MM.1S (cell line): ENCODE measurements at regions not wholly inside any gene's neighbourhood (a gene's known extent, or its start where the extent isn't known, plus 50 kb on each side); places are given as distances from the start of the nearest gene placed in this dataset.

Source experiments
- DNase-seq: peaks from one replicate; pipeline ENCODE4 v3.0.0-alpha.2; 2015
- H2AFZ ChIP-seq: fragments of 300-600 bp; sonication (generic); 2 replicates; pipeline ENCODE4 v1.6.0; 2016; ENCODE audit warnings: antibody characterized with exemption, low read length
- H3F3A ChIP-seq: fragments of 300-600 bp; sonication (generic); 2 replicates; pipeline ENCODE4 v1.6.1; 2016; ENCODE audit warnings: mild to moderate bottlenecking, antibody characterized with exemption, low read length, moderate library complexity, mixed read lengths; ENCODE audit not compliant: insufficient read depth
- H3K27ac ChIP-seq: fragments of 300-600 bp; sonication (generic); 2 replicates; pipeline ENCODE4 v1.5.1; 2016; ENCODE audit warnings: mild to moderate bottlenecking, low read length
- H3K27me3 ChIP-seq: fragments of 300-600 bp; sonication (generic); replicated peaks from 2 replicates; pipeline ENCODE4 v1.6.0; 2016; ENCODE audit warnings: low read length; ENCODE audit not compliant: insufficient read depth
- H3K36me3 ChIP-seq: fragments of 300-600 bp; sonication (generic); replicated peaks from 2 replicates; pipeline ENCODE4 v1.6.1; 2016; ENCODE audit warnings: mild to moderate bottlenecking, low read length, mixed read lengths; ENCODE audit not compliant: insufficient read depth
- H3K4me1 ChIP-seq: fragments of 300-600 bp; sonication (generic); 2 replicates; pipeline ENCODE4 v1.6.1; 2016; ENCODE audit warnings: low read length, mixed read lengths
- H3K4me2 ChIP-seq: fragments of 300-600 bp; sonication (generic); 2 replicates; pipeline ENCODE4 v1.6.0; 2016; ENCODE audit warnings: low read depth, low read length
- H3K4me3 ChIP-seq: fragments of 300-600 bp; sonication (generic); 2 replicates; pipeline ENCODE4 v1.5.1; 2016; ENCODE audit warnings: low read length, mixed read lengths
- H3K79me2 ChIP-seq: fragments of 300-600 bp; sonication (generic); 2 replicates; pipeline ENCODE4 v1.6.1; 2016; ENCODE audit warnings: mixed run types, low read length, mixed read lengths
- H3K9ac ChIP-seq: fragments of 300-600 bp; sonication (generic); 2 replicates; pipeline ENCODE4 v1.6.1; 2016; ENCODE audit warnings: low read length, mixed read lengths
- H3K9me2 ChIP-seq: fragments of 300-600 bp; sonication (generic); replicated peaks from 2 replicates; pipeline ENCODE4 v1.6.1; 2016; ENCODE audit warnings: mild to moderate bottlenecking, low read length, mixed read lengths; ENCODE audit not compliant: insufficient read depth
- H3K9me3 ChIP-seq: fragments of 300-600 bp; sonication (generic); replicated peaks from 2 replicates; pipeline ENCODE4 v1.6.1; 2016; ENCODE audit warnings: mild to moderate bottlenecking, low read length, mixed read lengths; ENCODE audit not compliant: insufficient read depth
- H4K20me1 ChIP-seq: fragments of 300-600 bp; sonication (generic); 2 replicates; pipeline ENCODE4 v1.6.1; 2016; ENCODE audit warnings: mild to moderate bottlenecking, low read length, moderate library complexity, mixed read lengths; ENCODE audit not compliant: insufficient read depth
- CTCF ChIP-seq: fragments of 300-600 bp; sonication (generic); IDR thresholded peaks from 2 replicates; pipeline ENCODE4 v1.5.1; 2016; ENCODE audit warnings: antibody characterized with exemption, low read length, mixed read lengths
- EZH2 ChIP-seq: fragments of 300-600 bp; sonication (generic); optimal IDR thresholded peaks from 2 replicates; pipeline ENCODE3; 2017; ENCODE audit warnings: low read depth, mild to moderate bottlenecking, antibody characterized with exemption, low read length, mixed read lengths
- EZH2phosphoT487 ChIP-seq: fragments of 300-600 bp; sonication (generic); IDR thresholded peaks from 2 replicates; pipeline ENCODE4 v1.6.1; 2018; ENCODE audit warnings: antibody characterized with exemption, low read length

GRCh38 chr1:221039616-221040015 lies 160.4 kb downstream of the HLX start:
- Histone ChIP-seq H3K9ac (no peak overlapping the region), H3K4me2 (no peak overlapping the region), H3K4me1 (no peaks in the 10 kb centered on the region), H3K4me3 (no peak overlapping the region), H3K36me3 (no peaks in the 10 kb centered on the region), H2AFZ (no peak overlapping the region), H3K9me2 (no peaks in the 10 kb centered on the region), H3K27me3 (no peaks in the 10 kb centered on the region), H3K79me2 (no peaks in the 10 kb centered on the region), H3K27ac (no peak overlapping the region), H3F3A (no peaks in the 10 kb centered on the region), H4K20me1 (no peaks in the 10 kb centered on the region), H3K9me3 (no peaks in the 10 kb centered on the region)
- no peak for TF ChIP-seq EZH2phosphoT487
- no peak for TF ChIP-seq CTCF
- TF ChIP-seq EZH2: no peak
- DNase-seq: no peak

GRCh38 chr1:221040101-221040500 lies 160.9 kb downstream of the HLX start:
- no peaks in the 10 kb centered on the region for H4K20me1 ChIP-seq
- TF ChIP-seq EZH2phosphoT487 (no peak), EZH2 (no peak), CTCF (no peak)
- H3K9me3 ChIP-seq: no peaks in the 10 kb centered on the region
- H3K9ac ChIP-seq: no peak overlapping the region
- no peaks in the 10 kb centered on the region for H3K27me3 ChIP-seq
- DNase-seq: no peak
- no peaks in the 10 kb centered on the region for H3K79me2 ChIP-seq
- H2AFZ ChIP-seq: no peak overlapping the region
- H3K36me3 ChIP-seq: no peaks in the 10 kb centered on the region
- H3K4me1 ChIP-seq: no peaks in the 10 kb centered on the region
- no peak overlapping the region for H3K4me2 ChIP-seq
- H3K27ac ChIP-seq: no peak overlapping the region
- H3K9me2 ChIP-seq: no peaks in the 10 kb centered on the region
- H3K4me3 ChIP-seq: no peak overlapping the region
- no peaks in the 10 kb centered on the region for H3F3A ChIP-seq

GRCh38 chr1:221040691-221041285 lies 161.5 kb downstream of the HLX start:
- H3K27ac ChIP-seq: no peak overlapping the region
- peaks cover 2% of the 10 kb centered on the region for H3K4me1 ChIP-seq
- H3F3A ChIP-seq: peaks cover 2% of the 10 kb centered on the region; the same call in 1 of the 2 replicates
- H3K4me3 ChIP-seq: no peak overlapping the region
- H4K20me1 ChIP-seq: no peaks in the 10 kb centered on the region
- no peaks in the 10 kb centered on the region for H3K79me2 ChIP-seq
- TF ChIP-seq EZH2phosphoT487 (no peak), CTCF (no peak), EZH2 (no peak)
- no peak for DNase-seq
- no peak overlapping the region for H3K4me2 ChIP-seq
- no peaks in the 10 kb centered on the region for H3K27me3 ChIP-seq
- H3K36me3 ChIP-seq: no peaks in the 10 kb centered on the region
- H3K9ac ChIP-seq: no peak overlapping the region
- no peaks in the 10 kb centered on the region for H3K9me2 ChIP-seq
- H3K9me3 ChIP-seq: no peaks in the 10 kb centered on the region
- H2AFZ ChIP-seq: no peak overlapping the region
